HCT116 (cell line): ENCODE measurements at regions not wholly inside any gene's neighbourhood (a gene's known extent, or its start where the extent isn't known, plus 50 kb on each side); places are given as distances from the start of the nearest gene placed in this dataset.

Source experiments
- CBX3 ChIP-seq: IDR thresholded peaks from 2 replicates; pipeline ENCODE4 v1.6.1; 2012; ENCODE audit warnings: low read depth
- POLR2A ChIP-seq: IDR thresholded peaks from 2 replicates; pipeline ENCODE4 v1.7.0; 2011; ENCODE audit warnings: borderline replicate concordance; ENCODE audit not compliant: insufficient read depth, insufficient read length; ENCODE audit errors: extremely low read depth
- YY1 ChIP-seq: IDR thresholded peaks from 2 replicates; pipeline ENCODE4 v1.6.1; 2011; ENCODE audit warnings: low read length, low read depth, moderate library complexity, mild to moderate bottlenecking; ENCODE audit not compliant: insufficient replicate concordance; ENCODE audit errors: extremely low read depth

- TF ChIP-seq CBX3, result no peak
- TF ChIP-seq POLR2A, result no peak
- no peak for TF ChIP-seq YY1
Measured at GRCh38 chr11:97722065-97722464, 1298.7 kb upstream of the CNTN5 start.
